Smooth muscle cell (in vitro differentiated cells): ENCODE measurements at regions not wholly inside any gene's neighbourhood (a gene's known extent, or its start where the extent isn't known, plus 50 kb on each side); places are given as distances from the start of the nearest gene placed in this dataset.

Source experiments
- DNase-seq: peaks from one replicate; lab custom pipeline; 2025; ENCODE audit not compliant: unreplicated experiment; lab: John Stamatoyannopoulos, UW
- H2AFZ ChIP-seq: fragments of 200-600 bp; sonication (generic); 2 replicates; pipeline ENCODE4 v1.6.0; 2016; ENCODE audit warnings: antibody characterized with exemption, low read depth, mild to moderate bottlenecking
- H3F3A ChIP-seq: fragments of 200-600 bp; sonication (generic); 2 replicates; pipeline ENCODE4 v1.6.0; 2017; ENCODE audit warnings: antibody characterized with exemption, low read depth
- H3K27ac ChIP-seq: fragments of 200-600 bp; sonication (generic); 2 replicates; pipeline ENCODE4 v1.5.1; 2016; ENCODE audit warnings: low read depth, mild to moderate bottlenecking
- H3K27me3 ChIP-seq: fragments of 200-600 bp; sonication (generic); 2 replicates; pipeline ENCODE4 v1.6.1; 2016; ENCODE audit warnings: low read depth, mild to moderate bottlenecking
- H3K36me3 ChIP-seq: fragments of 200-600 bp; sonication (generic); 2 replicates; pipeline ENCODE4 v1.5.1; 2016; ENCODE audit warnings: low read depth
- H3K4me1 ChIP-seq: fragments of 200-600 bp; sonication (generic); 2 replicates; pipeline ENCODE4 v1.5.1; 2016; ENCODE audit warnings: low read depth
- H3K4me2 ChIP-seq: fragments of 200-600 bp; sonication (generic); 2 replicates; pipeline ENCODE4 v1.6.0; 2016; ENCODE audit warnings: mild to moderate bottlenecking
- H3K4me3 ChIP-seq: fragments of 200-600 bp; sonication (generic); 2 replicates; pipeline ENCODE4 v1.5.1; 2016; ENCODE audit warnings: mild to moderate bottlenecking
- H3K79me2 ChIP-seq: fragments of 200-600 bp; sonication (generic); 2 replicates; pipeline ENCODE4 v1.6.0; 2016; ENCODE audit warnings: low read depth, mild to moderate bottlenecking
- H3K9ac ChIP-seq: fragments of 200-600 bp; sonication (generic); 2 replicates; pipeline ENCODE4 v1.6.0; 2016; ENCODE audit warnings: low read depth
- H3K9me3 ChIP-seq: fragments of 200-600 bp; sonication (generic); replicated peaks from 2 replicates; pipeline ENCODE4 v1.5.1; 2016; ENCODE audit warnings: low read depth
- H4K20me1 ChIP-seq: fragments of 200-600 bp; sonication (generic); 2 replicates; pipeline ENCODE4 v1.6.0; 2016; ENCODE audit warnings: low read depth
- WGBS: methylation state at CpG from one replicate; pipeline ENCODE4 v1.1.7; 2016; ENCODE audit warnings: low lambda C conversion rate; 5-methylcytosine and 5-hydroxymethylcytosine counted together
- TF ChIP-seq, protein P1 (sequence below): fragments of 200-600 bp; sonication (generic); IDR thresholded peaks from 2 replicates; pipeline ENCODE4 v1.5.1; 2017; ENCODE audit warnings: borderline replicate concordance, mild to moderate bottlenecking, antibody characterized with exemption; ENCODE audit not compliant: insufficient read depth, poor library complexity, severe bottlenecking

DNA sequence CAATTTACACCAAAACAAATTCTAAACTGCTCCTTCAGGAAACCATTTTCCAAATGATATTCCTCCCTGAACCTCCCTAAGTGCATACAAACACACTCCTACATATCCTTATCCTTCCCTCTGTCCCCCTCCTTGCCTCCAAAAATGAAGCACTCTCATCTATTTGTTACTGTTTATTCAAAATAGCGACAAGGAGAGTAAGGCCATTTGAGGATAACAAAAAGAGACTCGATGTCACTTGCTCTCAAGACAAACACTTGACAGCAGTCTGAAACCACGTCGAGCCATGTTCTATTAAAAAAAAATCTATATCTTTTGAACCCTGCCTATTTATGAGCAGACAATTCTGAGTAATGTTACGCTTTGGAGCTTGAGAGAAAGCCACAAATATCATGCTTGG, 547.9 kb downstream of the DTWD2 start:
- 73% methylated on average over 5 of the region's 5 CpGs for WGBS
- Histone ChIP-seq H3K27me3 (no peaks in the 10 kb centered on the region), H2AFZ (no peak overlapping the region), H3K79me2 (no peaks in the 10 kb centered on the region), H3K9ac (no peak overlapping the region), H3K4me2 (no peak overlapping the region), H3K4me3 (no peak overlapping the region), H3K9me3 (no peaks in the 10 kb centered on the region), H3K27ac (no peak overlapping the region), H3K4me1 (no peaks in the 10 kb centered on the region), H3F3A (no peaks in the 10 kb centered on the region), H4K20me1 (no peaks in the 10 kb centered on the region), H3K36me3 (no peaks in the 10 kb centered on the region)
- DNase-seq, result no peak
- TF ChIP-seq, protein P1, sequence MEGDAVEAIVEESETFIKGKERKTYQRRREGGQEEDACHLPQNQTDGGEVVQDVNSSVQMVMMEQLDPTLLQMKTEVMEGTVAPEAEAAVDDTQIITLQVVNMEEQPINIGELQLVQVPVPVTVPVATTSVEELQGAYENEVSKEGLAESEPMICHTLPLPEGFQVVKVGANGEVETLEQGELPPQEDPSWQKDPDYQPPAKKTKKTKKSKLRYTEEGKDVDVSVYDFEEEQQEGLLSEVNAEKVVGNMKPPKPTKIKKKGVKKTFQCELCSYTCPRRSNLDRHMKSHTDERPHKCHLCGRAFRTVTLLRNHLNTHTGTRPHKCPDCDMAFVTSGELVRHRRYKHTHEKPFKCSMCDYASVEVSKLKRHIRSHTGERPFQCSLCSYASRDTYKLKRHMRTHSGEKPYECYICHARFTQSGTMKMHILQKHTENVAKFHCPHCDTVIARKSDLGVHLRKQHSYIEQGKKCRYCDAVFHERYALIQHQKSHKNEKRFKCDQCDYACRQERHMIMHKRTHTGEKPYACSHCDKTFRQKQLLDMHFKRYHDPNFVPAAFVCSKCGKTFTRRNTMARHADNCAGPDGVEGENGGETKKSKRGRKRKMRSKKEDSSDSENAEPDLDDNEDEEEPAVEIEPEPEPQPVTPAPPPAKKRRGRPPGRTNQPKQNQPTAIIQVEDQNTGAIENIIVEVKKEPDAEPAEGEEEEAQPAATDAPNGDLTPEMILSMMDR, result no peak

DNA sequence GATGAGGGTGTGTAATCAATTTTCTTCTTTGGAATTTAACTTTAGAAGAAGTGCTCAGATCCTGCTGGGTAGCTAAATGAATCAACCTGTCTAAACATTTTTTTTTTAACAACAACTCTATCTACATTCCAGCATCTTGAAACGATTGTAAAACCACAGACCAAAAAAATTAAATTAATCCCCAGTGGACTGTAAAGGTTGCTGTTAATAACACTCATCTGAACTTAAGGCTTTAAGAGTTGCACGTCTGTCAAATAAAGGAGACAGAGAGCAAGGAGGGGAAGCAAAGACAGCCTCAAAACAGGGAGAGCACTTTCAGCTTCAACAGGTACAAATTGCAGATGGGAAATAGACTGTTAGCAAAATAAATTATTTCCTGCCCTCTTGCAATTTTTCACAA, 548.5 kb downstream of the DTWD2 start:
- Histone ChIP-seq H3K27ac (no peak overlapping the region), H3K4me2 (no peak overlapping the region), H3K9ac (no peak overlapping the region), H3K27me3 (no peaks in the 10 kb centered on the region), H2AFZ (no peak overlapping the region), H3K4me3 (no peak overlapping the region), H3F3A (no peaks in the 10 kb centered on the region), H3K4me1 (no peaks in the 10 kb centered on the region), H3K79me2 (no peaks in the 10 kb centered on the region), H3K9me3 (no peaks in the 10 kb centered on the region), H4K20me1 (no peaks in the 10 kb centered on the region), H3K36me3 (no peaks in the 10 kb centered on the region)
- TF ChIP-seq, protein P1, result no peak
- WGBS, result 49% methylated on average over 2 of the region's 2 CpGs
- no peak for DNase-seq

- DNase-seq, result no peak
- H3K4me2 ChIP-seq, result no peak overlapping the region
- H3K9ac ChIP-seq, result no peak overlapping the region
- H3K27me3 ChIP-seq, result no peaks in the 10 kb centered on the region
- 85% methylated on average over 4 of the region's 4 CpGs for WGBS
- no peaks in the 10 kb centered on the region for H4K20me1 ChIP-seq
- H3K9me3 ChIP-seq, result no peaks in the 10 kb centered on the region
- no peaks in the 10 kb centered on the region for H3K36me3 ChIP-seq
- H3K27ac ChIP-seq, result no peak overlapping the region
- H3K4me3 ChIP-seq, result no peak overlapping the region
- H3F3A ChIP-seq, result no peaks in the 10 kb centered on the region
- no peaks in the 10 kb centered on the region for H3K79me2 ChIP-seq
- H2AFZ ChIP-seq, result no peak overlapping the region
- TF ChIP-seq, protein P1, result no peak
- no peaks in the 10 kb centered on the region for H3K4me1 ChIP-seq
Measured at GRCh38 chr5:118435131-118435530, 553.2 kb downstream of the DTWD2 start.

DNA sequence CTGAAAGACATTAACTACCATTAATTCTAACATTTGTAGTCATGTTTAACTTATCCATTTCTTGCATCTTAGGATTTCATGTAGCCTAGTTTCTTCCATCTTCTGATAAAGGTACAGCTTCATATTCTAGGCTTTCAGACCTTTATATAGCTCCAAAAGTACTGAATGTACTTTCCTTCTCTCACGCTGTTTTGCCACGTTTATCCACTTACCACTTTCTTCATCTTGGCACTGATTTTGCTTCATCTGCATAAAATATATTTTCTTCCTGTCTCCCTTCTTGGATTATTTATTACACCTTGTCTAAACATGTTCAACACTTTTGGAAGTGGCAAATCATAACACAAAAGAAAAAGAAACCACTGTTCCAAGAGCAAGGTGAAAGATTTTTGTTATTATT, 553.8 kb downstream of the DTWD2 start:
- Histone ChIP-seq H3K9me3 (no peaks in the 10 kb centered on the region), H3K4me2 (no peak overlapping the region), H3F3A (no peaks in the 10 kb centered on the region), H3K9ac (no peak overlapping the region), H2AFZ (no peak overlapping the region), H3K4me3 (no peak overlapping the region), H4K20me1 (no peaks in the 10 kb centered on the region), H3K27me3 (no peaks in the 10 kb centered on the region), H3K27ac (no peak overlapping the region), H3K4me1 (no peaks in the 10 kb centered on the region), H3K36me3 (no peaks in the 10 kb centered on the region), H3K79me2 (no peaks in the 10 kb centered on the region)
- DNase-seq, result no peak
- 97% methylated on average over 2 of the region's 2 CpGs for WGBS
- TF ChIP-seq, protein P1, result no peak
